HG03565 (cell line): ENCODE measurements at regions not wholly inside any gene's neighbourhood (a gene's known extent, or its start where the extent isn't known, plus 50 kb on each side); places are given as distances from the start of the nearest gene placed in this dataset.
"Not testable (repeated sequence)": the region's sequence is repeated elsewhere in the genome, so short reads cannot be mapped to it uniquely, and the experiment has no call there.

ENCODE experiments used
- ATAC-seq: cut with Tn5 transposase; IDR thresholded peaks from one replicate; pipeline ENCODE4 v1.9.1; 2021; ENCODE audit warnings: mild to moderate bottlenecking, moderate library complexity; ENCODE audit not compliant: unreplicated experiment

- ATAC-seq: no peak
Measured at GRCh38 chrX:45447331-45447730, 246.7 kb upstream of the DIPK2B start.

GRCh38 chrX:45445745-45446412, 245.2 kb upstream of the DIPK2B start:
- no peak for ATAC-seq

- no peak for ATAC-seq
Measured at GRCh38 chrX:45437186-45437585, 236.5 kb upstream of the DIPK2B start.

- no peak for ATAC-seq
Measured at GRCh38 chrX:45435481-45435880, 234.8 kb upstream of the DIPK2B start.

- ATAC-seq: no peak
Measured at GRCh38 chrX:45434231-45434630, 233.6 kb upstream of the DIPK2B start.

- no peak for ATAC-seq
Measured at GRCh38 chrX:45428831-45429230, 228.2 kb upstream of the DIPK2B start.

GRCh38 chrX:45424326-45424725, 223.7 kb upstream of the DIPK2B start:
- no peak for ATAC-seq

GRCh38 chrX:45422216-45422925, 221.7 kb upstream of the DIPK2B start:
- no peak for ATAC-seq

GRCh38 chrX:45421806-45422205, 221.1 kb upstream of the DIPK2B start:
- no peak for ATAC-seq

GRCh38 chrX:45404206-45404605, 203.5 kb upstream of the DIPK2B start:
- ATAC-seq: no peak

- ATAC-seq: no peak
Measured at GRCh38 chrX:45401923-45402322, 201.2 kb upstream of the DIPK2B start.

GRCh38 chrX:45400951-45401725, 200.5 kb upstream of the DIPK2B start:
- not testable (repeated sequence) for ATAC-seq

GRCh38 chrX:45400027-45400779, 199.5 kb upstream of the DIPK2B start:
- ATAC-seq: no peak

GRCh38 chrX:45385757-45386156, 185.1 kb upstream of the DIPK2B start:
- ATAC-seq: no peak

- no peak for ATAC-seq
Measured at GRCh38 chrX:45381841-45382240, 181.2 kb upstream of the DIPK2B start.

GRCh38 chrX:45381366-45381765, 180.7 kb upstream of the DIPK2B start:
- ATAC-seq: no peak

- ATAC-seq: no peak
Measured at GRCh38 chrX:45379236-45379635, 178.6 kb upstream of the DIPK2B start.

- ATAC-seq: no peak
Measured at GRCh38 chrX:45372151-45372550, 171.5 kb upstream of the DIPK2B start.

- no peak for ATAC-seq
Measured at GRCh38 chrX:45368705-45369104, 168.0 kb upstream of the DIPK2B start.

GRCh38 chrX:45363596-45363995, 162.9 kb upstream of the DIPK2B start:
- ATAC-seq: no peak

GRCh38 chrX:45360571-45360970, 159.9 kb upstream of the DIPK2B start:
- ATAC-seq: no peak
